Progenitor cell of endocrine pancreas (in vitro differentiated cells): ENCODE measurements at regions not wholly inside any gene's neighbourhood (a gene's known extent, or its start where the extent isn't known, plus 50 kb on each side); places are given as distances from the start of the nearest gene placed in this dataset.
"Not testable (repeated sequence)": the region's sequence is repeated elsewhere in the genome, so short reads cannot be mapped to it uniquely, and the experiment has no call there.

ENCODE experiments used
- DNase-seq: peaks from one replicate; pipeline ENCODE4 v3.0.0; 2021; ENCODE audit warnings: low spot score; ENCODE audit not compliant: unreplicated experiment
- H3K27ac Mint-ChIP-seq: 2 replicates; pipeline ENCODE4 v1.8.0; 2021; ENCODE audit warnings: mild to moderate bottlenecking, moderate library complexity, mixed read lengths
- H3K27me3 Mint-ChIP-seq: 2 replicates; pipeline ENCODE4 v1.8.0; 2021; ENCODE audit warnings: mixed read lengths
- H3K36me3 Mint-ChIP-seq: 2 replicates; pipeline ENCODE4 v1.8.0; 2022; ENCODE audit warnings: mixed read lengths; ENCODE audit not compliant: insufficient read depth
- H3K4me1 Mint-ChIP-seq: 2 replicates; pipeline ENCODE4 v1.8.0; 2021; ENCODE audit warnings: low read depth, mixed read lengths
- H3K4me3 Mint-ChIP-seq: 2 replicates; pipeline ENCODE4 v1.8.0; 2021; ENCODE audit warnings: low read depth, mild to moderate bottlenecking, moderate library complexity, mixed read lengths
- H3K9me3 Mint-ChIP-seq: 2 replicates; pipeline ENCODE4 v1.8.0; 2021; ENCODE audit warnings: low read depth, mixed read lengths
- TF ChIP-seq, protein P1 (sequence below): fragments of 200-600 bp; sonication (generic); IDR thresholded peaks from one replicate; pipeline ENCODE4 v1.5.0; 2021; ENCODE audit warnings: antibody characterized with exemption, mild to moderate bottlenecking; ENCODE audit not compliant: unreplicated experiment

DNA sequence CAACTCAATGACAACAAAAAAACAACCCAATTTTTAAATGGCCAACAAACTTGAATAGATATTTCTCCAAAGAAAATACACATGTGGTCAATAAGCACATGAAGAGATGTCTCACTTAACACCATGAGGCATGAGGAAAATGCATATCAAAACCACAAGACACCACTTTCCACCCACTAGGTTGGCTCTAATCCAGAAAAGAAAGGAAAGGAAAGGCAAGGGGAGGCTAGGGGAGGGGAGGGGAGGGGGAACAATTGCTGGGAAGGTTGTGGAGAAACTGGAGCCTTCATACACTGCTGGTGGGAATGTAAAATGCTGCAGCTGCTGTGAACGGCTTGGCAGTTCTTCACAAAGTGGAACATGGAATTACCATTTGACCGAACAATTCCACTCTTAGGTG, 854.3 kb downstream of the UQCRFS1 start:
- Mint-ChIP-seq H3K27me3 (peaks cover 54% of the 10 kb centered on the region), H3K36me3 (no peaks in the 10 kb centered on the region), H3K4me3 (no peak overlapping the region), H3K27ac (no peak overlapping the region), H3K9me3 (peaks cover 4% of the 10 kb centered on the region), H3K4me1 (peaks cover 7% of the 10 kb centered on the region)
- TF ChIP-seq, protein P1, sequence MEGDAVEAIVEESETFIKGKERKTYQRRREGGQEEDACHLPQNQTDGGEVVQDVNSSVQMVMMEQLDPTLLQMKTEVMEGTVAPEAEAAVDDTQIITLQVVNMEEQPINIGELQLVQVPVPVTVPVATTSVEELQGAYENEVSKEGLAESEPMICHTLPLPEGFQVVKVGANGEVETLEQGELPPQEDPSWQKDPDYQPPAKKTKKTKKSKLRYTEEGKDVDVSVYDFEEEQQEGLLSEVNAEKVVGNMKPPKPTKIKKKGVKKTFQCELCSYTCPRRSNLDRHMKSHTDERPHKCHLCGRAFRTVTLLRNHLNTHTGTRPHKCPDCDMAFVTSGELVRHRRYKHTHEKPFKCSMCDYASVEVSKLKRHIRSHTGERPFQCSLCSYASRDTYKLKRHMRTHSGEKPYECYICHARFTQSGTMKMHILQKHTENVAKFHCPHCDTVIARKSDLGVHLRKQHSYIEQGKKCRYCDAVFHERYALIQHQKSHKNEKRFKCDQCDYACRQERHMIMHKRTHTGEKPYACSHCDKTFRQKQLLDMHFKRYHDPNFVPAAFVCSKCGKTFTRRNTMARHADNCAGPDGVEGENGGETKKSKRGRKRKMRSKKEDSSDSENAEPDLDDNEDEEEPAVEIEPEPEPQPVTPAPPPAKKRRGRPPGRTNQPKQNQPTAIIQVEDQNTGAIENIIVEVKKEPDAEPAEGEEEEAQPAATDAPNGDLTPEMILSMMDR = no peak
- no peak for DNase-seq

DNA sequence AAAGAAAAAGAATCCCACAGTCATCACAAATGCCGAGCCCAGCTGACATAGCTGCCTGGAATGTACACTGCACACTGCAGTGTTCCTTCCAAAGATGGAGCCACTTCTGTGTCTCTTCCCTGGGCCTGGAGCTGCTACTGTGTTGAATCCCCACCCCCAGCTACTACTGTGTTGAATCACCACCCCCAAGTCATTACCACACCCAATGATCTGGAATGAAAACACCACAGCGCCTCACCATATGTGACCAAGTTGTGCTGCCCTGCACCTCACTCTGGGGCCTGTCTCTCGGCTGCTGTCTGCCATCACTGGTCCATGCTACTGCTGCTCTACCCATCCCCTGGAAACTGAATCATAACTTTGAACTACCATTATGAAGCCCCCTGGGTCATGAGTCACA, 861.2 kb downstream of the UQCRFS1 start:
- H3K36me3 Mint-ChIP-seq = no peaks in the 10 kb centered on the region
- H3K27me3 Mint-ChIP-seq = peaks cover 51% of the 10 kb centered on the region
- TF ChIP-seq, protein P1 = no peak
- no peak for DNase-seq
- H3K4me3 Mint-ChIP-seq = no peak overlapping the region
- peaks cover 13% of the 10 kb centered on the region for H3K9me3 Mint-ChIP-seq
- H3K4me1 Mint-ChIP-seq = peaks cover 16% of the 10 kb centered on the region
- no peak overlapping the region for H3K27ac Mint-ChIP-seq

DNA sequence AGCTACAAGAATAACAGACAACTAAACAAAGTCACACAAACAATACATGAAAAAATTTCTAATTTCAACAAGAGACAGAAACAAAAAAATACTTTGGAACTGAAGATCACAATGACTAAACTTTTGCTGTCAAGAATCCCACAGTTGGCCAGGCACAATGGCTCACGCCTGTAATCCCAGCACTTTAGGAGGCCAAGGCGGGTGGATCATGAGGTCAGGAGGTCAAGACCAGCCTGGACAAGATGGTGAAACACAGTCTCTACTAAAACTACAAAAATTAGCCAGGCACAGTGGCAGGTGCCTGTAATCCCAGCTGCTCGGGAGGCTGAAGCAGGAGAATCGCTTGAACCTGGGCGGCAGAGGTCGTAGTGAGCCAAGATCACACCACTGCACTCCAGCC, 861.6 kb downstream of the UQCRFS1 start:
- peaks cover 16% of the 10 kb centered on the region for H3K4me1 Mint-ChIP-seq
- H3K27ac Mint-ChIP-seq = not testable (repeated sequence)
- peaks cover 13% of the 10 kb centered on the region for H3K9me3 Mint-ChIP-seq

GRCh38 chr19:28350673-28351072, 862.3 kb downstream of the UQCRFS1 start:
- peaks cover 13% of the 10 kb centered on the region for H3K9me3 Mint-ChIP-seq
- peaks cover 16% of the 10 kb centered on the region for H3K4me1 Mint-ChIP-seq
- TF ChIP-seq, protein P1 = no peak
- no peak overlapping the region for H3K4me3 Mint-ChIP-seq
- H3K27ac Mint-ChIP-seq = no peak overlapping the region
- H3K27me3 Mint-ChIP-seq = peaks cover 57% of the 10 kb centered on the region
- no peaks in the 10 kb centered on the region for H3K36me3 Mint-ChIP-seq
- DNase-seq = no peak

More for the DNA sequence above, 861.6 kb downstream of the UQCRFS1 start:
- not testable (repeated sequence) for H3K4me3 Mint-ChIP-seq, DNase-seq, H3K36me3 Mint-ChIP-seq
- peaks cover 55% of the 10 kb centered on the region for H3K27me3 Mint-ChIP-seq

DNA sequence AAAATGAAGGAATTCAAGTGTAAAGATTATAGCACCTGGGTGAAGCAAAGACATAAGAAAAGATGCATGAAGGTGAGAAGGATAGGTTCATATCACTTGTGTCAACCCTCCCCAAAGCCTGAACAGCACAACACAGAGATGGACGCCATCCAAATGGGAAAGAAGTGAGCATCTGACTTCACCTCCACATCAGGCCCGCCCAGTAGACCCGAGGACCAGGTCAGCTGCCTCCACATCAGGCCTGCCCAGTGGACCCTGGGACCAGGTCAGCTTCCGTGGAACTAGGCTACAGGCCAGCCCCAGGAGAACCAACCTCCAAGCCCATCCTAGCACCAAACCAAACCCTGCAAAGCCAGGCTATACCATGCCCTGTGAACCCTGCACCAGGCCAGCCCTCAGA, 862.9 kb downstream of the UQCRFS1 start:
- H3K36me3 Mint-ChIP-seq = no peaks in the 10 kb centered on the region
- TF ChIP-seq, protein P1 = no peak
- peaks cover 9% of the 10 kb centered on the region for H3K9me3 Mint-ChIP-seq
- DNase-seq = no peak
- H3K4me1 Mint-ChIP-seq = peaks cover 16% of the 10 kb centered on the region
- H3K27ac Mint-ChIP-seq = no peak overlapping the region
- H3K27me3 Mint-ChIP-seq = peaks cover 58% of the 10 kb centered on the region
- no peak overlapping the region for H3K4me3 Mint-ChIP-seq

DNA sequence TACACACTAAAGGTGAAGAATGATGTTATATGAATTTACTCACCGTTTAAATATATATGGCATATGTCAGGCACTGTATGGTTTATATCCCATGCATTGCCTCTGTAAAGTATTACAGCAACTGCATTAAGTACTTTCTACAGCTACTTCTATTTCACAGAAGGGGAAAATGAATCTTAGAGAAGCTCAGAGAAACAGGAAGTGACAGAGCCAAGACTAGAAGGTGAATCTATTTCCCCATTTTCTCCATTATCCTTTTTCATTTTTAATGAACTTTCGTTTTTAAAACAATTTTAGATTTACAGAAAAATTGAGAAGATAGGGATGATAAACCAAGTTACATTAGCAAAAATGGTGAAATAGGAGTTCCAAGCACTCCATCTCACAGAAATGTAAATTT, 863.3 kb downstream of the UQCRFS1 start:
- H3K36me3 Mint-ChIP-seq = no peaks in the 10 kb centered on the region
- no peak overlapping the region for H3K4me3 Mint-ChIP-seq
- no peak overlapping the region for H3K27ac Mint-ChIP-seq
- peaks cover 9% of the 10 kb centered on the region for H3K9me3 Mint-ChIP-seq
- TF ChIP-seq, protein P1 = no peak
- H3K27me3 Mint-ChIP-seq = peaks cover 61% of the 10 kb centered on the region
- DNase-seq = no peak
- H3K4me1 Mint-ChIP-seq = peaks cover 16% of the 10 kb centered on the region
